Transverse colon (tissue), 4 donors: ENCODE measurements at regions not wholly inside any gene's neighbourhood (a gene's known extent, or its start where the extent isn't known, plus 50 kb on each side); places are given as distances from the start of the nearest gene placed in this dataset.

Source experiments
- DNase-seq: peaks from one replicate; pipeline ENCODE4 v3.0.0-alpha.2; 2019
- H3K27ac ChIP-seq, 4 donors: fragments of 200-600 bp; sonication (generic); 2 replicates each; pipeline ENCODE4 v1.5.1; 2016 to 2018; ENCODE audit warnings: inconsistent platforms in 4 of 4
- H3K27me3 ChIP-seq: fragments of 200-600 bp; sonication (generic); 2 replicates; pipeline ENCODE4 v1.5.1; 2017; ENCODE audit warnings: inconsistent platforms
- H3K36me3 ChIP-seq, 4 donors: fragments of 200-600 bp; sonication (generic); 2 replicates each; pipeline ENCODE4 v1.5.1; 2017 to 2019; ENCODE audit warnings: inconsistent platforms in 4 of 4
- H3K4me1 ChIP-seq, 4 donors: fragments of 200-600 bp; sonication (generic); 2 replicates each; pipeline ENCODE4 v1.5.1; 2017 to 2020; ENCODE audit warnings: inconsistent platforms in 4 of 4
- H3K4me3 ChIP-seq, 4 donors: fragments of 200-600 bp; sonication (generic); 1 replicate in 1 of 4; 2 replicates in 3 of 4; pipeline versions ENCODE4 v1.5.1 to v1.6.1; 2017 to 2019; ENCODE audit warnings: inconsistent platforms in 4 of 4
- H3K9me3 ChIP-seq, 2 donors: fragments of 200-600 bp; sonication (generic); 2 replicates each; pipeline ENCODE4 v1.5.1; 2017 to 2019; ENCODE audit warnings: inconsistent platforms in 2 of 2
- EP300 ChIP-seq: sonication (generic); formaldehyde crosslinking; IDR thresholded peaks from one replicate; pipeline ENCODE4 v1.6.1; 2017; ENCODE audit warnings: antibody characterized with exemption, low read depth
- POLR2A ChIP-seq: fragments of 450-650 bp; IDR thresholded peaks from one replicate; pipeline ENCODE4 v1.6.1; 2016; ENCODE audit warnings: antibody characterized with exemption, mild to moderate bottlenecking, moderate library complexity
- POLR2AphosphoS5 ChIP-seq, 3 donors: sonication (generic); formaldehyde crosslinking; IDR thresholded peaks; one replicate each; pipeline ENCODE4 v1.6.1; 2016; ENCODE audit warnings: antibody characterized with exemption in 3 of 3
- WGBS, 2 donors: methylation state at CpG; one replicate each; pipeline ENCODE4 v1.1.5; 2018; ENCODE audit warnings: low coverage in 1 of 2; 5-methylcytosine and 5-hydroxymethylcytosine counted together
- in situ Hi-C, 4 donors: fragments of 200-750 bp; cut with MboI; loops; one replicate each; pipeline versions ENCODE4 v1.15.0 to v1.15.1; 2017; ENCODE audit warnings: low sequenced_read_pairs in 3 of 4, low pct_ligation_motif_present in 1 of 4, low pct_unique_long_range_greater_than_20kb in 1 of 4
- intact Hi-C: fragments of 100-400 bp; cut with DNase I; formaldehyde crosslinking; loops from one replicate; pipeline ENCODE4 v1.15.1; 2023; ENCODE audit warnings: low total_unique reads
- TF ChIP-seq, protein P1 (sequence below), 5 experiments: fragments of 200-600 bp in 3 of 5; fragments of 450-650 bp in 2 of 5; sonication (generic) in 3 of 5; IDR thresholded peaks; 1 replicate in 2 of 5; 2 replicates in 3 of 5; pipeline ENCODE4 v1.5.1; 2016 to 2017; ENCODE audit warnings: antibody characterized with exemption in 5 of 5, inconsistent platforms in 3 of 5, mild to moderate bottlenecking in 2 of 5, moderate library complexity in 1 of 5

- no peak for DNase-seq
- Histone ChIP-seq H3K4me1 (no peaks in the 10 kb centered on the region), H3K36me3 (no peaks in the 10 kb centered on the region), H3K4me3 (no peak overlapping the region), H3K9me3 (no peaks in the 10 kb centered on the region), H3K27me3 (no peaks in the 10 kb centered on the region), H3K27ac (no peak overlapping the region)
- in situ Hi-C loops (no loop called here), intact Hi-C loops (no loop called here)
- no peak for TF ChIP-seq POLR2A
- TF ChIP-seq, protein P1, sequence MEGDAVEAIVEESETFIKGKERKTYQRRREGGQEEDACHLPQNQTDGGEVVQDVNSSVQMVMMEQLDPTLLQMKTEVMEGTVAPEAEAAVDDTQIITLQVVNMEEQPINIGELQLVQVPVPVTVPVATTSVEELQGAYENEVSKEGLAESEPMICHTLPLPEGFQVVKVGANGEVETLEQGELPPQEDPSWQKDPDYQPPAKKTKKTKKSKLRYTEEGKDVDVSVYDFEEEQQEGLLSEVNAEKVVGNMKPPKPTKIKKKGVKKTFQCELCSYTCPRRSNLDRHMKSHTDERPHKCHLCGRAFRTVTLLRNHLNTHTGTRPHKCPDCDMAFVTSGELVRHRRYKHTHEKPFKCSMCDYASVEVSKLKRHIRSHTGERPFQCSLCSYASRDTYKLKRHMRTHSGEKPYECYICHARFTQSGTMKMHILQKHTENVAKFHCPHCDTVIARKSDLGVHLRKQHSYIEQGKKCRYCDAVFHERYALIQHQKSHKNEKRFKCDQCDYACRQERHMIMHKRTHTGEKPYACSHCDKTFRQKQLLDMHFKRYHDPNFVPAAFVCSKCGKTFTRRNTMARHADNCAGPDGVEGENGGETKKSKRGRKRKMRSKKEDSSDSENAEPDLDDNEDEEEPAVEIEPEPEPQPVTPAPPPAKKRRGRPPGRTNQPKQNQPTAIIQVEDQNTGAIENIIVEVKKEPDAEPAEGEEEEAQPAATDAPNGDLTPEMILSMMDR (IDR thresholded peaks at IDR 0.05) = no peak
- no peak for TF ChIP-seq POLR2AphosphoS5 (IDR thresholded peaks at IDR 0.05)
- no peak for TF ChIP-seq EP300
- 82 to 92% methylated on average over 3 of the region's 3 CpGs for WGBS, 2 donors
Measured at GRCh38 chr3:68088636-68089035, 434.2 kb upstream of the SUCLG2 start.

DNA sequence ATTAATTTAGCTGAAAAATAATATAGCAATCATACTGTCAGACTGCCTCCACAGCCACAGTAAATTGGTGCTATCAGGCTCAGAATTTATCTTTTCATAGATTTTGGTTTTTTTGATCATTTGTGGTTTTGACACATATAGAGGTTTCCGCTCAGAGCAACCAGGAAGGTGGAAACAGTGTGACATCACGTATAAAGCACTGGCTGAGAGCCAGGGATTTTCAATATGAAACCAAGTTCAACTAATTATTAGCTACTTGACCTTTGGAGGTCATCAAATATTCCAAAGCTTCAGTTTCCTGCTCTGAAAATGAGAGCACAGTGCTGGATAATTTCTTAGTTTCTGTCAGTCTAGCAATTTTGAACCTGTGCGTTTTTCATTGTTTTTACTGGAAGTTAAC lies 433.8 kb upstream of the SUCLG2 start:
- Histone ChIP-seq H3K27ac (no peak overlapping the region), H3K4me3 (no peak overlapping the region), H3K36me3 (no peaks in the 10 kb centered on the region), H3K27me3 (no peaks in the 10 kb centered on the region), H3K4me1 (no peaks in the 10 kb centered on the region), H3K9me3 (no peaks in the 10 kb centered on the region)
- intact Hi-C loops (no loop called here), in situ Hi-C loops (no loop called here)
- WGBS, 2 donors = 55 to 80% methylated on average over 3 of the region's 3 CpGs
- no peak for DNase-seq
- TF ChIP-seq EP300 = no peak
- TF ChIP-seq, protein P1 (IDR thresholded peaks at IDR 0.05) = no peak
- no peak for TF ChIP-seq POLR2A
- TF ChIP-seq POLR2AphosphoS5 (IDR thresholded peaks at IDR 0.05) = no peak

DNA sequence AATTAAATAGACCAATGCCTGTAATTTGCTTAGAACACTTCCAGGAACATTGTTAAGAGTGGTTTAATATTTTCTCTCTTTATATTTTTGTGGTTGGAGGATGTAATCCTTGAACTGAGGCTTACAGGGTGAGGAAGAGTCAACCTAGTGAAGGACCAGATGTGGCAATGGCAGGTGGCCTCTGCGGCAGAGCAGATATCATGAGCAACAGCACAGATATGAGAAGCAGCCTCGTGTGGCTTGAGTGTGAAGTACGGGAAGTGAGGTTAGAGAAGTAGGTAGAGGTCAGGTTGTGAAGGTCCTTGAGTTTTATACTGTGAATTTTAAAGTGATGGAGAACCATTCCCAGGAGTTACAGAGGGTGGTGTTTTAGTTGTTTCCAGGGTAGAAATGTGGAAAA lies 417.6 kb upstream of the SUCLG2 start:
- Histone ChIP-seq H3K27ac (no peak overlapping the region), H3K4me1 (no peaks in the 10 kb centered on the region), H3K36me3 (no peaks in the 10 kb centered on the region), H3K4me3 (no peak overlapping the region), H3K9me3 (no peaks in the 10 kb centered on the region), H3K27me3 (no peaks in the 10 kb centered on the region)
- in situ Hi-C loops (no loop called here), intact Hi-C loops (no loop called here)
- TF ChIP-seq POLR2AphosphoS5 (IDR thresholded peaks at IDR 0.05) = no peak
- TF ChIP-seq, protein P1 (IDR thresholded peaks at IDR 0.05) = no peak
- TF ChIP-seq EP300 = no peak
- no peak for TF ChIP-seq POLR2A
- no peak for DNase-seq
- WGBS, 2 donors = 80 to 90% methylated on average over 3 of the region's 3 CpGs

- H3K27me3 ChIP-seq = no peaks in the 10 kb centered on the region
- intact Hi-C loops = no loop called here
- H3K9me3 ChIP-seq = no peaks in the 10 kb centered on the region
- TF ChIP-seq POLR2A (no peak), POLR2AphosphoS5 (IDR thresholded peaks at IDR 0.05) (no peak)
- H3K4me3 ChIP-seq = no peak overlapping the region
- H3K4me1 ChIP-seq = no peaks in the 10 kb centered on the region
- in situ Hi-C loops = no loop called here
- WGBS, 2 donors = 78% methylated on average over 2 of the region's 2 CpGs; no CpG with 5 or more reads in 1 of the 2 donors
- H3K36me3 ChIP-seq = no peaks in the 10 kb centered on the region
- DNase-seq = no peak
- H3K27ac ChIP-seq = no peak overlapping the region
Measured at GRCh38 chr3:68070186-68070585, 415.8 kb upstream of the SUCLG2 start.

GRCh38 chr3:68067314-68067713 lies 412.9 kb upstream of the SUCLG2 start:
- H3K4me1 ChIP-seq = no peaks in the 10 kb centered on the region
- TF ChIP-seq, protein P1 (IDR thresholded peaks at IDR 0.05) = no peak
- TF ChIP-seq POLR2AphosphoS5 (IDR thresholded peaks at IDR 0.05) = no peak
- TF ChIP-seq EP300 = no peak
- no peak for TF ChIP-seq POLR2A
- H3K36me3 ChIP-seq = no peaks in the 10 kb centered on the region
- H3K27me3 ChIP-seq = no peaks in the 10 kb centered on the region
- no peak overlapping the region for H3K4me3 ChIP-seq
- intact Hi-C loops = no loop called here
- in situ Hi-C loops = no loop called here
- no peak for DNase-seq
- no peak overlapping the region for H3K27ac ChIP-seq
- H3K9me3 ChIP-seq = no peaks in the 10 kb centered on the region
- WGBS, 2 donors = 76 to 86% methylated on average over 1 of the region's 1 CpG
